ENCODE measurements at regions not wholly inside any gene's neighbourhood (a gene's known extent, or its start where the extent isn't known, plus 50 kb on each side); places are given as distances from the start of the nearest gene placed in this dataset.
A peak's percentile ranks its signal among the peaks of the same experiment; 100 is the strongest.
"Not testable (repeated sequence)": the region's sequence is repeated elsewhere in the genome, so short reads cannot be mapped to it uniquely, and the experiment has no call there.

- DNase-seq: no peak
Measured at GRCh38 chr6:66048684-66049474, 341.9 kb upstream of the EYS start.

GRCh38 chr6:66032626-66033025 is 325.6 kb upstream of the EYS start:
- DNase-seq: no peak

- no peak for DNase-seq
Measured at GRCh38 chr6:66029391-66029790, 322.4 kb upstream of the EYS start.

- no peak for DNase-seq
Measured at GRCh38 chr6:65999288-65999791, 292.3 kb upstream of the EYS start.

- DNase-seq: no peak
Measured at GRCh38 chr6:65998544-65998943, 291.5 kb upstream of the EYS start.

GRCh38 chr6:65997539-65997938 is 290.5 kb upstream of the EYS start:
- no peak for DNase-seq

GRCh38 chr6:65996096-65996495 is 289.1 kb upstream of the EYS start:
- no peak for DNase-seq

- no peak for DNase-seq
Measured at GRCh38 chr6:65989676-65990075, 282.6 kb upstream of the EYS start.

GRCh38 chr6:65988006-65988405 is 281.0 kb upstream of the EYS start:
- DNase-seq: no peak

GRCh38 chr6:65984089-65984488 is 277.1 kb upstream of the EYS start:
- no peak for DNase-seq

- DNase-seq: no peak
Measured at GRCh38 chr6:65979120-65979519, 272.1 kb upstream of the EYS start.

GRCh38 chr6:65971252-65971651 is 264.2 kb upstream of the EYS start:
- DNase-seq: not testable (repeated sequence)

GRCh38 chr6:65964261-65964660 is 257.2 kb upstream of the EYS start:
- no peak for DNase-seq

GRCh38 chr6:65955034-65955433 is 248.0 kb upstream of the EYS start:
- no peak for DNase-seq

GRCh38 chr6:65948062-65948461 is 241.0 kb upstream of the EYS start:
- no peak for DNase-seq

- no peak for DNase-seq
Measured at GRCh38 chr6:65943548-65943947, 236.5 kb upstream of the EYS start.

GRCh38 chr6:65943051-65943450 is 236.0 kb upstream of the EYS start:
- no peak for DNase-seq

GRCh38 chr6:65938000-65938399 is 231.0 kb upstream of the EYS start:
- peak; percentile 46 for DNase-seq

GRCh38 chr6:65935412-65935811 is 228.4 kb upstream of the EYS start:
- DNase-seq: no peak

GRCh38 chr6:65933390-65933789 is 226.4 kb upstream of the EYS start:
- no peak for DNase-seq

GRCh38 chr6:65927141-65927540 is 220.1 kb upstream of the EYS start:
- no peak for DNase-seq

- no peak for DNase-seq
Measured at GRCh38 chr6:65924411-65924810, 217.4 kb upstream of the EYS start.

- no peak for DNase-seq
Measured at GRCh38 chr6:65922049-65922448, 215.0 kb upstream of the EYS start.

GRCh38 chr6:65908065-65908464 is 201.0 kb upstream of the EYS start:
- DNase-seq: no peak

- DNase-seq: no peak
Measured at GRCh38 chr6:65903992-65904391, 197.0 kb upstream of the EYS start.
